D721Med (cell line): ENCODE measurements at regions not wholly inside any gene's neighbourhood (a gene's known extent, or its start where the extent isn't known, plus 50 kb on each side); places are given as distances from the start of the nearest gene placed in this dataset.

ENCODE experiments used
- DNase-seq: peaks from one replicate; pipeline ENCODE4 v3.0.0; 2011; ENCODE audit warnings: low spot score; ENCODE audit not compliant: insufficient read length
- FAIRE-seq: peaks from 2 replicates; lab custom pipeline; 2011; peaks lifted over from hg19 to GRCh38; lab: Jason Lieb, UNC
- CTCF ChIP-seq: IDR thresholded peaks from 2 replicates; pipeline ENCODE4 v1.5.1; 2012; ENCODE audit warnings: mild to moderate bottlenecking, control low read depth; ENCODE audit not compliant: insufficient read depth; ENCODE audit errors: missing control alignments

GRCh38 chr1:219350172-219350931 is 176.7 kb downstream of the LYPLAL1 start:
- no peak for DNase-seq
- no peak for FAIRE-seq

GRCh38 chr1:219347921-219348391 is 174.3 kb downstream of the LYPLAL1 start:
- FAIRE-seq (no peak), DNase-seq (no peak)
- TF ChIP-seq CTCF = no peak

More at GRCh38 chr1:219350172-219350931, 176.7 kb downstream of the LYPLAL1 start:
- no peak for TF ChIP-seq CTCF

DNA sequence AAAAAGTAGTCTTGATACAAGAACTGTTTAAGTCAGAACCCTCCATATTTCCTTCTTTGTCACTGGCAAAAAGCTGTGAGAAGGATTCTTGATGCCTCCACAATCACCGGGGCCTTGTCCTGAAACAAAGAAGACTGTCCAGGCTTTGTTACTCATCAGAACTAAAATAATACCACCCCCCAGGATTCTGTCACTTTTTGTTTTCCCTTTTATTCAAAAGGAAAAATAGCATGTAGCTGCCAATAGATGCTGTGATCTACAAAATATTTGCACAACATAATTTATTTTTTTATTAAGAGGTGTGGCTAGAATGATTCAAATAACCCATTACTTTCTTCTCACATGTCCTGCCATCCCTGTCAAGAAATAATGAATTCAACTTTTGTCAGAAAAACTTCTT is 173.7 kb downstream of the LYPLAL1 start:
- DNase-seq = no peak
- TF ChIP-seq CTCF = no peak
- FAIRE-seq = no peak

- DNase-seq (no peak), FAIRE-seq (no peak)
- TF ChIP-seq CTCF = no peak
Measured at GRCh38 chr1:219345953-219346352, 172.3 kb downstream of the LYPLAL1 start.

DNA sequence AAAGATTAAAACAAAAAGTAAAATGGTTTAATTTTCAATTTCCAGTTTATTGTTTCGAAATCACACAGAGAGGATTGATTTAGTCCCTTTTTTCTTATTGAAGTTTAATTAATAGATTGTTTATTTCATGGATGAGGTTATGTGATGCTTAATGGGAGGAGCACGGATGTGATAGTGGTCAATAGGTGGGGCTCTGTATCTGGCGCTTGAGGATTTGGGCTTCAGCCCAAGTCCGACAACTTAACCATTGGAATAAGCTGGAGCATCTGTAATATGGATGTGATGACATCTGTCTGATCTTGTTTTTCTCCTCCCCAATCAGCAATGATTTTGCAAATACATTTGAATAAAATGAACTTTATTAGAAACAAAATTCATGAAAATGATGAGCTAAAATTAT is 169.2 kb downstream of the LYPLAL1 start:
- DNase-seq (no peak), FAIRE-seq (no peak)
- no peak for TF ChIP-seq CTCF

DNA sequence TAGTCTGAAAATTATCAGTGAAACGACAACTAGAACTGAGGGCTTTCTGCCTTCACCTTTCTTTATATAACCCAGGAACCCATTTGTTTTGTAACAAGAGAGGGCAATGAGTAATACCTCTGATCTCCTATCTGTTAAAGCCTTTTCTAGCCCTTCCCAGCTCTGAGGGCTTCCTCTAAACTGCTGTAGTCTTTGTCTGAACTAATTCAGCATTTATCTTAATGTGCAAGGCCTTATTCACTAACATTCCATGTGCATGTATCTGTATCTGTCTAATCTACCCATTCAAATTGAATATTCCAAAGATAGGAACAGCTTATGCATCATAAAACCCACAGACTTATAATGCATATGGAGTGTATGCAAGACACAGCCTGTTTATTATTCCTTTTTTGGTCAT is 167.1 kb downstream of the LYPLAL1 start:
- DNase-seq (no peak), FAIRE-seq (no peak)
- no peak for TF ChIP-seq CTCF

DNA sequence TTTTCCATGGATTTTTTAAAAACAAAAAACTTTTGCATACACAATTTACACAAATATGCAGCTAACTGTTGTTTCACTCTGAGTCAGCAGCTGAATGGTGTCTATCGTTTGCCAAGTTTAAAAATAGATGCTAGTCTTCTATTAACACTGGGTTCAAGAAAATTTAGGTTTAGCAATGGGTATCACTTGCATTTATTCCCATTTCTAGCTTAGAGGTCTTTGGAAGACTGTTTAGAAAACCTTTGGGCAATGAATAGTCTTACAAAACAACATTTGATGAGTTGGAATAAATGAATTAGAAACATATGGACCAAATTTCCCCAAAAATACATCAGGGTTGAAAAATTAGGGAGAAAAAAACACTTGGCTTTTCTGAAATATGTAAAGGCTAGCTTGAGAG is 165.8 kb downstream of the LYPLAL1 start:
- peak; percentile 72 for FAIRE-seq
- DNase-seq = no peak
- no peak for TF ChIP-seq CTCF
